OCI-LY3 (cell line): ENCODE measurements at regions not wholly inside any gene's neighbourhood (a gene's known extent, or its start where the extent isn't known, plus 50 kb on each side); places are given as distances from the start of the nearest gene placed in this dataset.
"Not testable (repeated sequence)": the region's sequence is repeated elsewhere in the genome, so short reads cannot be mapped to it uniquely, and the experiment has no call there.

Source experiments
- H2AFZ ChIP-seq: fragments of 200-600, 300-600 bp; shearing (Covaris generic); 2 replicates; pipeline ENCODE4 v1.6.0; 2014; ENCODE audit warnings: antibody characterized with exemption, low read depth, low read length
- H3K27ac ChIP-seq: fragments of 200-600, 300-600 bp; sonication (generic); 2 replicates; pipeline ENCODE4 v1.5.1; 2014; ENCODE audit warnings: mild to moderate bottlenecking, low read length, moderate library complexity, mixed read lengths
- H3K27me3 ChIP-seq: fragments of 200-600, 300-600 bp; sonication (generic); 2 replicates; pipeline ENCODE4 v1.6.1; 2014; ENCODE audit warnings: low read depth, low read length, mixed read lengths
- H3K36me3 ChIP-seq: fragments of 200-600, 300-600 bp; sonication (generic); replicated peaks from 2 replicates; pipeline ENCODE3; 2014; ENCODE audit warnings: low read depth, low read length, mixed read lengths
- H3K4me1 ChIP-seq: fragments of 300-600, 200-600 bp; sonication (generic); 2 replicates; pipeline ENCODE4 v1.6.1; 2014; ENCODE audit warnings: low read length, mixed read lengths
- H3K4me2 ChIP-seq: fragments of 200-600, 300-600 bp; sonication (generic); 2 replicates; pipeline ENCODE4 v1.6.1; 2014; ENCODE audit warnings: low read length, mixed read lengths
- H3K4me3 ChIP-seq: fragments of 300-600, 200-600 bp; sonication (generic); 2 replicates; pipeline ENCODE4 v1.5.1; 2014; ENCODE audit warnings: antibody characterized with exemption, mild to moderate bottlenecking, low read length, moderate library complexity
- H3K79me2 ChIP-seq: fragments of 300-600, 200-600 bp; shearing (Covaris generic); 2 replicates; pipeline ENCODE4 v1.6.1; 2014; ENCODE audit warnings: mild to moderate bottlenecking, low read length, mixed read lengths
- H3K9ac ChIP-seq: fragments of 300-600, 200-600 bp; shearing (Covaris generic); 2 replicates; pipeline ENCODE4 v1.6.0; 2014; ENCODE audit warnings: mild to moderate bottlenecking, low read length, moderate library complexity
- H3K9me3 ChIP-seq: fragments of 200-600, 300-600 bp; shearing (Covaris generic); 2 replicates; pipeline ENCODE4 v1.6.1; 2014; ENCODE audit warnings: low read length, mixed read lengths; ENCODE audit not compliant: insufficient read depth
- H4K20me1 ChIP-seq: fragments of 200-600, 300-600 bp; sonication (generic); 2 replicates; pipeline ENCODE4 v1.6.1; 2016; ENCODE audit warnings: low read length, mixed read lengths; ENCODE audit not compliant: insufficient read depth
- CTCF ChIP-seq: fragments of 200-600, 300-600 bp; sonication (generic); IDR thresholded peaks from 2 replicates; pipeline ENCODE4 v1.5.1; 2014; ENCODE audit warnings: antibody characterized with exemption, low read length, low read depth
- EZH2phosphoT487 ChIP-seq: fragments of 200-600 bp; shearing (Covaris generic); IDR thresholded peaks from 2 replicates; pipeline ENCODE4 v1.6.1; 2018; ENCODE audit warnings: antibody characterized with exemption, mixed run types, low read depth

GRCh38 chrX:13376857-13377549 is 57.1 kb upstream of the ATXN3L start:
- Histone ChIP-seq H3K9me3 (no peaks in the 10 kb centered on the region), H2AFZ (no peak overlapping the region), H4K20me1 (no peaks in the 10 kb centered on the region), H3K9ac (no peak overlapping the region), H3K27ac (no peak overlapping the region), H3K4me1 (peaks cover 2% of the 10 kb centered on the region; the same call in 1 of the 2 replicates), H3K27me3 (no peaks in the 10 kb centered on the region), H3K36me3 (no peaks in the 10 kb centered on the region), H3K79me2 (no peaks in the 10 kb centered on the region), H3K4me3 (no peak overlapping the region), H3K4me2 (no peak overlapping the region)
- TF ChIP-seq EZH2phosphoT487, result no peak
- no peak for TF ChIP-seq CTCF

GRCh38 chrX:13375596-13375995 is 55.7 kb upstream of the ATXN3L start:
- not testable (repeated sequence) for H2AFZ ChIP-seq, H3K9ac ChIP-seq, H3K36me3 ChIP-seq, H3K27me3 ChIP-seq, H3K4me3 ChIP-seq, H3K27ac ChIP-seq, H4K20me1 ChIP-seq, H3K79me2 ChIP-seq, H3K4me1 ChIP-seq, H3K9me3 ChIP-seq, H3K4me2 ChIP-seq

DNA sequence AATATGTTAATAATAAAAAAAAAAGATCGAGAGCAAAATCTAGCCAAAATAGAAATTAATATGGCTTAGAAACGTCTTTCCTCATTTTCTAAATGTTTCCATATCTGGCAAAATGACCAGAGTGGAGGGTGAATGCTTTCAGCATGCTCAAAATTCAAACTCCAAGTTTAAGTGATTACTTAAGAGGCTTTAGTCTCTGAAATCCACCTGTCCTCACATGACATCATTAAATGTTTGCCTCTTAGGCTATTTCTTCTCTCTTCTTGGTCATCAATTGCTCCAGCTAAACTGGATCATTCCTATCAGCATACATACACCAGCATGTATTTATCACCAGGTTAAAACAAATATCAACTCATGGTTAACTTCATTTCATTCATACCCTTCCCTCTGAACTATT is 54.5 kb upstream of the ATXN3L start:
- Histone ChIP-seq H3K36me3 (no peaks in the 10 kb centered on the region), H3K4me3 (no peak overlapping the region), H4K20me1 (no peaks in the 10 kb centered on the region), H3K9me3 (no peaks in the 10 kb centered on the region), H3K27ac (no peak overlapping the region), H3K79me2 (no peaks in the 10 kb centered on the region), H2AFZ (no peak overlapping the region), H3K27me3 (no peaks in the 10 kb centered on the region), H3K4me2 (no peak overlapping the region), H3K4me1 (peaks cover 2% of the 10 kb centered on the region; the same call in 1 of the 2 replicates), H3K9ac (no peak overlapping the region)
- TF ChIP-seq EZH2phosphoT487, result no peak
- no peak for TF ChIP-seq CTCF

GRCh38 chrX:13373431-13374187 is 53.8 kb upstream of the ATXN3L start:
- TF ChIP-seq EZH2phosphoT487, result no peak
- TF ChIP-seq CTCF, result no peak
- Histone ChIP-seq H3K27me3 (no peaks in the 10 kb centered on the region), H4K20me1 (no peaks in the 10 kb centered on the region), H3K27ac (no peak overlapping the region), H2AFZ (no peak overlapping the region), H3K9me3 (no peaks in the 10 kb centered on the region), H3K4me2 (no peak overlapping the region), H3K4me1 (peaks cover 2% of the 10 kb centered on the region; the same call in 1 of the 2 replicates), H3K9ac (no peak overlapping the region), H3K79me2 (no peaks in the 10 kb centered on the region), H3K4me3 (no peak overlapping the region), H3K36me3 (no peaks in the 10 kb centered on the region)
